Spleen (tissue), 11 donors: ENCODE measurements at regions not wholly inside any gene's neighbourhood (a gene's known extent, or its start where the extent isn't known, plus 50 kb on each side); places are given as distances from the start of the nearest gene placed in this dataset.

Experiments used
- DNase-seq: peaks from one replicate; pipeline ENCODE4 v3.0.0-alpha.2; 2020
- H3K27ac ChIP-seq, 8 donors: fragments of 200-600 bp; sonication (generic) in 7 of 8; 1 replicate in 4 of 8; 2 replicates in 4 of 8; pipeline versions ENCODE4 v1.5.0 to v1.8.0; 2016 to 2021; ENCODE audit warnings: inconsistent platforms in 4 of 8, mild to moderate bottlenecking in 4 of 8, moderate library complexity in 1 of 8
- H3K27me3 ChIP-seq, 7 donors: fragments of 200-600 bp; sonication (generic) in 6 of 7; replicated peaks in 1 of 7; 1 replicate in 4 of 7; 2 replicates in 3 of 7; pipeline versions ENCODE4 v1.5.0 to v1.8.0; 2016 to 2021; ENCODE audit warnings: inconsistent platforms in 3 of 7, mild to moderate bottlenecking in 1 of 7
- H3K36me3 ChIP-seq, 6 donors: fragments of 200-600 bp; sonication (generic) in 5 of 6; 1 replicate in 4 of 6; 2 replicates in 2 of 6; pipeline versions ENCODE4 v1.5.0 to v1.8.0; 2016 to 2021; ENCODE audit warnings: inconsistent platforms in 2 of 6
- H3K4me1 ChIP-seq, 6 donors: fragments of 200-600 bp; sonication (generic) in 5 of 6; 1 replicate in 3 of 6; 2 replicates in 3 of 6; pipeline versions ENCODE4 v1.5.0 to v1.8.0; 2016 to 2021; ENCODE audit warnings: inconsistent platforms in 3 of 6
- H3K4me3 ChIP-seq, 8 donors: fragments of 200-600 bp; sonication (generic) in 7 of 8; 1 replicate in 4 of 8; 2 replicates in 4 of 8; pipeline versions ENCODE4 v1.5.0 to v1.8.0; 2016 to 2021; ENCODE audit warnings: inconsistent platforms in 4 of 8, mild to moderate bottlenecking in 4 of 8, moderate library complexity in 2 of 8
- H3K9me3 ChIP-seq, 8 donors: fragments of 200-600 bp; sonication (generic) in 7 of 8; 1 replicate in 4 of 8; 2 replicates in 4 of 8; pipeline versions ENCODE4 v1.5.0 to v1.8.0; 2016 to 2021; ENCODE audit warnings: inconsistent platforms in 4 of 8
- POLR2A ChIP-seq, 3 donors: fragments of 450-650 bp; IDR thresholded peaks; one replicate each; pipeline ENCODE4 v1.5.1; 2017; ENCODE audit warnings: antibody characterized with exemption in 3 of 3, mild to moderate bottlenecking in 1 of 3
- POLR2AphosphoS5 ChIP-seq, 3 donors: sonication (generic); formaldehyde crosslinking; IDR thresholded peaks; one replicate each; pipeline ENCODE4 v1.5.1; 2017; ENCODE audit warnings: antibody characterized with exemption in 3 of 3
- WGBS, 5 donors: extraction: QIAGEN DNeasy Blood & Tissue Kit in 3 of 5; methylation state at CpG; one replicate each; pipeline versions ENCODE4 v1.1.5 to v1.1.7; 2013 to 2018; 5-methylcytosine and 5-hydroxymethylcytosine counted together
- intact Hi-C: fragments of 100-400 bp; cut with DNase I; formaldehyde crosslinking; loops from one replicate; pipeline ENCODE4 v1.15.0; 2023; ENCODE audit warnings: low total_unique reads
- TF ChIP-seq, protein P1 (sequence below), 11 experiments: fragments of 200-600 bp in 7 of 11; fragments of 450-650 bp in 4 of 11; sonication (generic) in 4 of 11; IDR thresholded peaks in 8 of 11; conservative IDR thresholded peaks in 3 of 11; 1 replicate in 7 of 11; 2 replicates in 4 of 11; pipeline versions ENCODE4 v1.4.0 to v1.8.0; 2016 to 2021; ENCODE audit warnings: antibody characterized with exemption in 11 of 11, inconsistent platforms in 4 of 11, mild to moderate bottlenecking in 1 of 11
- donor health status: healthy with polysubstance abuse.
- donor health status: DM: no; HTN: no; CAD: no; lungs with moderate emphysema.
- donor health status: DM: no; HTN: no; CAD: no.
- donor health status: Bipolar disorder and iron deficiency.
- donor health status: healthy.
- donor health status: DM: no; HTN: no; CAD: no.
- donor health status: DM: yes; HTN: yes; CAD: no.

DNA sequence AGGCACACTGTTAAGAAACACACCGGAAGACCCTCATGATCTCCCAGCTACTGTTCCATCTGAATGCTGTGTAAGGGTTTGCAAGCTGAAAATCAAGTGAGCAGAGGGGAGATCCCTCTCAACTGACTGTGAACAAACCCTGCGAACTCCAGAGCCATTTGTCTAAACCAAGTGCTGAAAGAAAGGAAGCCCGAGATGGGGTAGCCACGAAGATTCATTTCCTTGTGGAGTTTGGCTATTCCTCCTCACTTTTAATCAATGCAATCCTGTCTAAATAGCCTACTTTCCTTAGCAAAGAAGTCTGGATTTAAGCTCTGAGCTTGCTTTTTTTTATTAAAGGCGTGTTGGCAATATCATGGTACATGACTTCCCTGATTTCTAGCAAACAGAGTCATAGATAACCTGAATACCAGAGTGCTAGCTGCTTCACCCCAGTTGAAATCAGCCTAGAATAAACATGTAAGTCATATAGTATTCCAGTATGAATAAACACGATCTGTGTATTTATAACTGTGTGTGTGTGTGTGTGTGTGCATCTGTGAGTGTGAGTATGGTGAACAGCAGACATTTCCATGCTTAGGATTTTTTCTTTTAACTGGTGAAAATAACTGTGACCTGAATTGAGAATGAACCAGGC lies 365.2 kb downstream of the ZNF521 start:
- Histone ChIP-seq H3K27ac (peak overlapping the region in 4 of 8 donors; percentile 20 to 45 (median 33)), H3K9me3 (no peaks in the 10 kb centered on the region), H3K36me3 (no peaks in the 10 kb centered on the region), H3K4me3 (no peak overlapping the region), H3K4me1 (peaks cover 0 to 16% (median 7%) of the 10 kb centered on the region in 6 donors), H3K27me3 (no peaks in the 10 kb centered on the region)
- intact Hi-C loops = no loop called here
- TF ChIP-seq POLR2A (IDR thresholded peaks at IDR 0.05) (no peak), POLR2AphosphoS5 (IDR thresholded peaks at IDR 0.05) (no peak)
- TF ChIP-seq, protein P1, sequence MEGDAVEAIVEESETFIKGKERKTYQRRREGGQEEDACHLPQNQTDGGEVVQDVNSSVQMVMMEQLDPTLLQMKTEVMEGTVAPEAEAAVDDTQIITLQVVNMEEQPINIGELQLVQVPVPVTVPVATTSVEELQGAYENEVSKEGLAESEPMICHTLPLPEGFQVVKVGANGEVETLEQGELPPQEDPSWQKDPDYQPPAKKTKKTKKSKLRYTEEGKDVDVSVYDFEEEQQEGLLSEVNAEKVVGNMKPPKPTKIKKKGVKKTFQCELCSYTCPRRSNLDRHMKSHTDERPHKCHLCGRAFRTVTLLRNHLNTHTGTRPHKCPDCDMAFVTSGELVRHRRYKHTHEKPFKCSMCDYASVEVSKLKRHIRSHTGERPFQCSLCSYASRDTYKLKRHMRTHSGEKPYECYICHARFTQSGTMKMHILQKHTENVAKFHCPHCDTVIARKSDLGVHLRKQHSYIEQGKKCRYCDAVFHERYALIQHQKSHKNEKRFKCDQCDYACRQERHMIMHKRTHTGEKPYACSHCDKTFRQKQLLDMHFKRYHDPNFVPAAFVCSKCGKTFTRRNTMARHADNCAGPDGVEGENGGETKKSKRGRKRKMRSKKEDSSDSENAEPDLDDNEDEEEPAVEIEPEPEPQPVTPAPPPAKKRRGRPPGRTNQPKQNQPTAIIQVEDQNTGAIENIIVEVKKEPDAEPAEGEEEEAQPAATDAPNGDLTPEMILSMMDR (IDR thresholded peaks at IDR 0.05 in 8 of 11, conservative IDR thresholded peaks at IDR 0.05 in 3 of 11) = no peak
- no peak for DNase-seq
- 59 to 73% (median 69%) methylated on average over 6 of the region's 6 CpGs for WGBS, 5 donors

DNA sequence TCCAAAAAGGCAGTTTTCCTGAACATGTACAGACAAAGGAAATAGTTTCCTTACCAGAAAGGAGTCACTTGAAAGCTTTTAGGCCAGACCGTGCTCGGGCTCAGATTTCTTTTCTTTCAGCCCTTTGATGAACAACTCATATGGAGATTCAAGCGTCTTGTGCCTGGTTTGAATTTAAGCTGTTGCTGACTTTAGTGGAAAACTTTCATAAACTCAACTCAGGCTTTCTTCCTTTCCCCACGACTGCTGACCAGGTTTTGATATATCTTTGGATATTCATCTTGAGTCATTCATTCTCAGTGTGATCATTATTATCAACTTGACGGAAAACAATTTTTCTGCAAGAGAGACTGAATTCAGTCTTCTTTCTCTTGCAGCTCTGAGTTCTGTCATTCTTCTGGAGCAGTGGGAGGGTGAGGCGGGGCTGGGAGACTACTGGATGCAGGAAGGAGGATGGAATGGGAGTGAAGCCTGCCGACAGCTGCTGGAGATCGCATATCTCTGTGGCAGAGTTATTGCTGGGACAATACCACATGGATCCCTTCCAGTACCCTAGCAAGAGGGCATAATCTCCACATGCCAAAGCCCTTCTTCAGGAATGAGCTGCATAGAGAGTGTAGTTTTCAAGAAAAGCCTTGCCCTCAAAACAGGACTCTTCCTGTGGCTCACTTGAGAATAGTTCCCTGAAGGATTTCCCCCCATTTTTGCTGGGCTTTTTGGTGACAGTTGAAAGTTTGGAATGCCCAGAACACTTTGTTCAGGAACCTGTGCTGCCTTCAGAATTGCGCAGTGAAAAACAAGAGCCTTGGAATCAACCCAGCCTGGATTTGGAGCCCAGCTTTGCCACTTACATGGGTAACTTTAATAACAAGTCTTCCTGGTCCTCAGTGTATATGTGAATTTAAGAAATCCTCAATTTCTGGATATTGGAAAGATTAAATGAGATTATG lies 364.4 kb downstream of the ZNF521 start:
- intact Hi-C loops = no loop called here
- H3K27me3 ChIP-seq = no peaks in the 10 kb centered on the region
- peaks cover 0 to 16% (median 7%) of the 10 kb centered on the region in 6 donors for H3K4me1 ChIP-seq
- no peaks in the 10 kb centered on the region for H3K9me3 ChIP-seq
- no peak for DNase-seq
- no peak overlapping the region for H3K4me3 ChIP-seq
- 70 to 84% (median 79%) methylated on average over 9 of the region's 9 CpGs for WGBS, 5 donors
- H3K27ac ChIP-seq = peak overlapping the region in 5 of 8 donors; percentile 19 to 45 (median 33)
- TF ChIP-seq POLR2AphosphoS5 (IDR thresholded peaks at IDR 0.05) (no peak), POLR2A (IDR thresholded peaks at IDR 0.05) (no peak)
- TF ChIP-seq, protein P1 (IDR thresholded peaks at IDR 0.05 in 8 of 11, conservative IDR thresholded peaks at IDR 0.05 in 3 of 11) = no peak
- no peaks in the 10 kb centered on the region for H3K36me3 ChIP-seq

DNA sequence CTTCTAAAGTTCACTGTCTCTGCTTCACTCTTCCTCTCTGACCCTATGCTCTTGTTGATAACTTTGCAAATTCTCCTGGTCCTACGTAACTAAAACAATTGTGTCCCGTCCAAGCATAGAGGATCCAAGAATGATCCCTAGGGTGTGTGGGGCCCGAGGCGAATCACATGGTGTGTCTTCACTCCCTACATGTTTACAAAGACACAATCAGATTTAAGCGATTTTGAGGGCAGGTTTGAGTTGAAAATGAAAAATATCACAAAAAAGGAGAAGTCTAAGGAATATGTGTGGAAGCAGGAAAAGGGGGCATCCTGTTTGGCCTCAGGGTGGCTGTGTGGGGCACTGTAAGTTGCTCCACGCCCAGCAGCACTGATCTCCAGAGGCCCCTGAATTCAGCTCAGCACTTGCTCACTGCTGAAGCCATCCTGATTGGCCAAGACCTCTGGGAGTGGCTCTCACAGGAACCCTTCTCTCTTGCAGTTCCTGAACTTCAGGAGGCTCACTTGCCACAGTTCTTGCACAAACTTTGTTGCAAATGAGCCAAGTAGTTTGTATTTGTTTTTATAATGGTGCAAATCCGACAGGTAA lies 363.6 kb downstream of the ZNF521 start:
- intact Hi-C loops = no loop called here
- Histone ChIP-seq H3K9me3 (no peaks in the 10 kb centered on the region), H3K4me3 (no peak overlapping the region), H3K27me3 (no peaks in the 10 kb centered on the region), H3K4me1 (peaks cover 0 to 16% (median 7%) of the 10 kb centered on the region in 6 donors), H3K27ac (peak overlapping the region in 4 of 8 donors; percentile 16 to 45 (median 26)), H3K36me3 (no peaks in the 10 kb centered on the region)
- no peak for DNase-seq
- WGBS, 5 donors = 60 to 81% (median 73%) methylated on average over 7 of the region's 7 CpGs
- no peak for TF ChIP-seq POLR2A (IDR thresholded peaks at IDR 0.05)
- TF ChIP-seq, protein P1 (IDR thresholded peaks at IDR 0.05 in 8 of 11, conservative IDR thresholded peaks at IDR 0.05 in 3 of 11) = no peak
- no peak for TF ChIP-seq POLR2AphosphoS5 (IDR thresholded peaks at IDR 0.05)
